Activated CD4-positive, alpha-beta T cell treated with anti-CD3 and anti-CD28 coated beads, Interleukin-10, Interleukin-2, amounts not matched to agents 100 ng/mL and 50 ng/mL, durations not matched to agents 16 hours and 8 hours (primary cell): ENCODE measurements at regions not wholly inside any gene's neighbourhood (a gene's known extent, or its start where the extent isn't known, plus 50 kb on each side); places are given as distances from the start of the nearest gene placed in this dataset.

ENCODE experiments used
- DNase-seq: peaks from one replicate; pipeline ENCODE4 v3.0.0-alpha.2; 2020

- no peak for DNase-seq
Observed at GRCh38 chr22:26848244-26848920, 191.0 kb downstream of the MIAT start.

- no peak for DNase-seq
Observed at GRCh38 chr22:26849575-26849974, 192.2 kb downstream of the MIAT start.

- no peak for DNase-seq
Observed at GRCh38 chr22:26851125-26851524, 193.7 kb downstream of the MIAT start.

GRCh38 chr22:26852176-26852575 is 194.8 kb downstream of the MIAT start:
- no peak for DNase-seq

- DNase-seq = no peak
Observed at GRCh38 chr22:26853071-26853470, 195.7 kb downstream of the MIAT start.

- no peak for DNase-seq
Observed at GRCh38 chr22:26853495-26853894, 196.1 kb downstream of the MIAT start.

- no peak for DNase-seq
Observed at GRCh38 chr22:26857169-26857568, 199.8 kb downstream of the MIAT start.

- DNase-seq = no peak
Observed at GRCh38 chr22:26860301-26860700, 202.9 kb downstream of the MIAT start.

GRCh38 chr22:26865021-26865420 is 207.6 kb downstream of the MIAT start:
- DNase-seq = no peak

GRCh38 chr22:26883393-26883792 is 226.0 kb downstream of the MIAT start:
- DNase-seq = no peak

GRCh38 chr22:26884921-26885320 is 227.5 kb downstream of the MIAT start:
- DNase-seq = no peak

GRCh38 chr22:26885441-26886261 is 228.3 kb downstream of the MIAT start:
- DNase-seq = no peak

GRCh38 chr22:26887456-26887855 is 230.1 kb downstream of the MIAT start:
- no peak for DNase-seq

- DNase-seq = no peak
Observed at GRCh38 chr22:26887916-26888315, 230.5 kb downstream of the MIAT start.

GRCh38 chr22:26888887-26889286 is 231.5 kb downstream of the MIAT start:
- DNase-seq = no peak

GRCh38 chr22:26889802-26890201 is 232.4 kb downstream of the MIAT start:
- no peak for DNase-seq

GRCh38 chr22:26890870-26891269 is 233.5 kb downstream of the MIAT start:
- no peak for DNase-seq

GRCh38 chr22:26891429-26891828 is 234.0 kb downstream of the MIAT start:
- DNase-seq = no peak

- no peak for DNase-seq
Observed at GRCh38 chr22:26892166-26893041, 235.0 kb downstream of the MIAT start.

- no peak for DNase-seq
Observed at GRCh38 chr22:26893173-26894110, 236.1 kb downstream of the MIAT start.

- no peak for DNase-seq
Observed at GRCh38 chr22:26894362-26894761, 237.0 kb downstream of the MIAT start.

GRCh38 chr22:26894766-26895485 is 237.5 kb downstream of the MIAT start:
- peak; percentile 8 for DNase-seq
